Head of caudate nucleus (tissue), 42 donors: ENCODE measurements at regions not wholly inside any gene's neighbourhood (a gene's known extent, or its start where the extent isn't known, plus 50 kb on each side); places are given as distances from the start of the nearest gene placed in this dataset.
"Not testable (repeated sequence)": the region's sequence is repeated elsewhere in the genome, so short reads cannot be mapped to it uniquely, and the experiment has no call there.

Source experiments
- DNase-seq, 42 donors: peaks; one replicate each; pipeline versions ENCODE4 v3.0.0 to v3.0.0-alpha.2; 2020 to 2021; ENCODE audit warnings: mixed read lengths in 7 of 42
- intact Hi-C: fragments of 100-400 bp; cut with DNase I; formaldehyde crosslinking; loops from one replicate; pipeline ENCODE4 v1.15.0; 2022

GRCh38 chr16:64084706-64085105 is 1037.2 kb downstream of the CDH11 start:
- DNase-seq: no peak
- intact Hi-C loops: no loop called here

DNA sequence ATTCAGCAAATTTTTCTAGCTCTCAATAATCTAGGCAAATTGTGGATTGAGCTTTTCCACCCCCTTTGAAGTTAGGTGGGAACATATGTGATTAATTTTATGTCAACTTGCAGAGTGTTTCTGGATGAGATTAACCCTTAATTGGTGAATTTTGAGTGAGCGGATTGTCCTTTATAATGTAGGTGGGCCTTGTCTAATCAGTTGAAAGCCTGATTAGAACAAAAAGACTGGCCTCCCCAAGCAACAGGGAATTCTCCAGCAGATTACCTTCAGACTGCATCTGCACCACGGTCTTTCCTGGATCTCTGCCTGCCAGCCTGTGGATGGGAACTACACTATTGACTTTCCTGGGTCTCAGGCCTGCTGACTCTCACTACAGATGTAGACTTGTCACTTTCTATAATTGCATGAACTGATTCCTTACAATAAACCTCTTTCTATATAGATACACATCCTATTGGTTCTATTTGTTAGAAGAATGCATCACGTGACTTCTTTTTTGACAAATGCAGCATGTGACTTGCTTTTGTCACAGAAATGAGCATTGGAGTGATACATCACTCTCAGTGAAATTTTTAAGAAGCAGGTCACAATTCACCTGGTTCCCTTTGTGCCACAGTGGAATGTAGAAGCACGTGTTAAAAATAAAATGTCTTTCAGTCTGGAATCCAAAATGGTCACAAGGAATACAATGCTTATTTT is 1038.3 kb downstream of the CDH11 start:
- no peak for DNase-seq
- intact Hi-C loops: no loop called here

GRCh38 chr16:64077242-64077641 is 1044.6 kb downstream of the CDH11 start:
- DNase-seq: no peak
- intact Hi-C loops: no loop called here

- no peak for DNase-seq
- intact Hi-C loops: no loop called here
Measured at GRCh38 chr16:64074706-64075105, 1047.2 kb downstream of the CDH11 start.

DNA sequence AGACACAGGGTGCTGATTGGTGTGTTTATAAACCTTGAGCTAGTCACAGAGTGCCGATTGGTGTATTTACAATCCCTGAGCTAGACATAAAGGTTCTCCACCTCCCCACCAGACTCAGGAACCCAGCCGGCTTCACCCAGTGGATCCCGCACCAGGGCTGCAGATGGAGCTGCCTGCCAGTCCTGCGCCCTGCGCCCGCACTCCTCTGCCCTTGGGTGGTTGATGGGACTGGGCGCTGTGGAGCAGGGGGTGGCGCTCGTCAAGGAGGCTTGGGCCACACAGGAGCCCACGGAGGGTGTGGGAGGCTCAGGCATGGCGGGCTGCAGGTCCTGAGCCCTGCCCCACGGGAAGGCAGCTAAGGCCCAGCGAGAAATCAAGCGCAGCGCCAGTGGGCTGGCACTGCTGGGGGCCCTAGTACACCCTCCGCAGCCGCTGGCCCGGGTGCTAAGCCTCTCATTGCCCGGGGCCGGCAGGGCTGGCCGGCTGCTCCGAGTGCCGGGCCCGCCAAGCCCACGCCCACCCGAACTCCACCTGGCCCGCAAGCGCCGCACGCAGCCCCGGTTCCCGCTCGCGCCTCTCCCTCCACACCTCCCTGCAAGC is 1049.6 kb downstream of the CDH11 start:
- intact Hi-C loops, DNase-seq: not testable (repeated sequence)

DNA sequence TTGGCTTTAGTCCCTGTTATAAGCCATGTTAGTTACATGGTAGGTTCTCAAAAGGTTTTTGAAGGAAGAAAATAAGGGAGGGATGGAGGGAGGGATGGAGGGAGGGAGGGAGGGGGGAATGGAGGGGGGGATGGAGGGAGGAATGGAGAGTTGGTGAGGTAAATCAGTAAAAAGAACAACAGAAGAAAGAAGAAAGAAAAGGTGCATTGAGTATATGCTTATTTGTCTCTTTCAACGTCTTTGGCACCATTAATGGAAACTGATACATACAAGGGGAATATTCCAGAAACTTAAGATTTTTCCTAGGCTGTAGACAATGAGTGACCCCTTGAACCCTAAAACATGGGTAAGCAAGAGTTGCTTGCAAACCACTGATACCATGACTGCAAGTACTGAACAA is 1056.3 kb downstream of the CDH11 start:
- intact Hi-C loops: no loop called here
- DNase-seq: no peak

- intact Hi-C loops: no loop called here
- no peak for DNase-seq
Measured at GRCh38 chr16:64061621-64062020, 1060.2 kb downstream of the CDH11 start.

- no peak for DNase-seq
- intact Hi-C loops: no loop called here
Measured at GRCh38 chr16:64060631-64061030, 1061.2 kb downstream of the CDH11 start.

DNA sequence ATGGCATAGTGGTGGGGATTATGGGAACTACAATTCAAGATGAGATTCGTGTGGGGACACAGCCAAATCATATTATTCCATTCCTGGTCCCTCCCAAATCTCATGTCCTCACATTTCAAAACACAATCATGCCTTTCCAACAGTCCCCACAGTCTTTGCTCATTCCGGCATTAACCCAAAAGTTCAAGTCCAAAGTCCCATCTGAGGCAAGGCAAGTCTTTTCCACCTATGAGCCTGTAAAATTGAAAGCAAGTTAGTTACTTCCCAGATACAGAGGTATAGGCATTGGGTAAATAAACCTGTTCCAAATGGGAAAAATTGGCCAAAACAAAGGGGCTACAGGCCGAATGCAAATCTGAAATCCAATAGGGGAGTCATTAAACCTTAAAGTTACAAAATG is 1063.2 kb downstream of the CDH11 start:
- intact Hi-C loops: no loop called here
- no peak for DNase-seq

DNA sequence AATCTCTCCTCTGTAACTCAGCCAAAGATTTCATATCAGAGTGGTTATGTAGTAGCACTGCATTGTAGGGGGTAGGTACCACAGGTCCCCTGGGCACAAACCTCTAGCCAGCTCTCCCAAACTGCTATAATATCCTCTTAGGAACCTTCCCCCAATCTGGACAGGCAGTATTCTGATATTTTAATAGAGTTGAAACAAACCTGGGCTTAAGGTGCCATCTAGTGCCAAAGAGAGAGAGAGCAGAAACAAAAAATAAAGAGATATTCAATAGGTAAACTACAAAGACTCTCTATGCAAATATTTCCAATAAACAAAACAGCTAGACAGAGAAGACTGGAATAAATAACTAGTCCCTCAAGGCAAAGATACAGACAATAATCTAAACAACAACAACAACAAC is 1070.0 kb downstream of the CDH11 start:
- intact Hi-C loops: no loop called here
- DNase-seq: no peak

GRCh38 chr16:64047878-64048277 is 1074.0 kb downstream of the CDH11 start:
- intact Hi-C loops: no loop called here

DNA sequence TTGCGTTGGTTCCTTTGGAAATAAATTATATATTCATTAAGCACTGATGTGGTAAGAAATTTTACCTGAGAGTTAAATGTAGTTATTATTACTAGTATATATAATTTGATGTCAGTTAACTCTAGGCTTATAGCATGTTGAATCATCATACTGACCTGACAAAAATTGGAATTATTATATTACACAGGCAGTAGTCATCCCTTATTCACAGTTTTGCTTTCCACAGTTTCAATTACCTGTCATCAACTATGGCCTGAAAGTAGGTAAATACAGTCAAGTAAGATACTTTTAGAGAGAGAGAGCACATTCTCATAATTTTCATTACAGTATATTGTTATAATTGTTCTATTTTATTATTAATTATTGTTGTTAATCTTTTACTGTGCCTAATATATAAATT is 1074.7 kb downstream of the CDH11 start:
- no peak for DNase-seq
- intact Hi-C loops: no loop called here

More at GRCh38 chr16:64047878-64048277, 1074.0 kb downstream of the CDH11 start:
- DNase-seq: no peak

- intact Hi-C loops: no loop called here
- no peak for DNase-seq
Measured at GRCh38 chr16:64035337-64035736, 1086.5 kb downstream of the CDH11 start.

GRCh38 chr16:64019339-64019738 is 1102.5 kb downstream of the CDH11 start:
- intact Hi-C loops: no loop called here

DNA sequence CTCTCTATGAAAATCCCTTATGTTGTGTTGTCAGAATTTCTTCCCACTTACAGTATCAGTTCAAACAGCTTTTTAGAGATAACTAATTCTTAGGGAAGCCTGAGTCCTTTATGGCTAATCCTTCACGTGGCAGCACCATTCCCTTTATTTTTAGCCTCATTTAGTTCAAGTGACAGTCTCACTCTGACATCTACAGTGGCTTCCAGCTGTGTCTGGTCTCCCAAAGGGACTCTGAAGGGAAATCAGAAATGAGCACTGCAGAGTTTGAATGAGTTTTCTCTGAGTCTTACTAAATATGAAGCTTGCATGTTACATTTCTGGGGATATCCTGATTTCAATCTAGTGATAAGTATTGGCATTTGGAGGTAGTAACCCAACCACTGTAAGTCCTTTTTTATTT is 1104.1 kb downstream of the CDH11 start:
- no peak for DNase-seq
- intact Hi-C loops: no loop called here

More at GRCh38 chr16:64019339-64019738, 1102.5 kb downstream of the CDH11 start:
- no peak for DNase-seq

GRCh38 chr16:64013856-64014255 is 1108.0 kb downstream of the CDH11 start:
- no peak for DNase-seq
- intact Hi-C loops: no loop called here

DNA sequence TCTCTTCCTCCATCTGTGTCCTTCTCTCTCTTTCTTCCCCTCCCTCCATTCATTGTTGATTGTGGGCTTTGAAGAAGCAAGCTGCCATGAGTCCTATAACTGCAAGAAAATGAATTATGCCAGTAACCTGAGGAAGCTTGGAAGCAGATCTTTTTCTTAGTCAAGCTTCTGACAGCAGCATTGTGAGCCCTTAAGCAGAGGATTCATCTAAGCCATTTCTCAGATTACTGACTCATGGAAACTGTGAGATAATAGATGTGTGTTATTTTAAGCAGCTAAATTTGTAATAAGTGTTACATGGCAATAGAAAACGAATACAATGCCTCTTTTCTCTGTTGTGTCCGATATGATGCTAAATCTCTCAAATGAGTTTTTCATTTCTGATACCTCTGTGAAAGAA is 1109.7 kb downstream of the CDH11 start:
- no peak for DNase-seq
- intact Hi-C loops: no loop called here

GRCh38 chr16:64011650-64012049 is 1110.2 kb downstream of the CDH11 start:
- no peak for DNase-seq
- intact Hi-C loops: no loop called here

DNA sequence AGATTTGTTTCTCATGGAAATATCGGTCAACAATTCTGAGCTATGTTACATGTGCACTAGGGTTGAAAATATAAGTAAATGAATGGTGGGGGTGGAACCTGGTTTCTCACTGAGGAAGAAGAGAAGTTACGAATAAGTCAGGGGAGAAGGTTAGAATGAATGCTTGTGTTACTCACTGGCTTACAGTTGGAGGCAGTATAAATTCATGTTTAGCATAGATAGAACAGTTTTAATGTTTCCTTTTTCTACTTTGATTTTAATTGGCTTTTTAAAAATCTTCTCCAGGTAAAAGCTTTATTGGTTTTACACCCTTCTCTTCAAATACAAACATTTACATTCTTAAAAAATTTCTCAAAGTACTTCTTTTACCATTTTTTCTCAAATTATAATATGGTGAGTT is 1113.7 kb downstream of the CDH11 start:
- no peak for DNase-seq
- intact Hi-C loops: no loop called here

- no peak for DNase-seq
Measured at GRCh38 chr16:64004116-64004515, 1117.7 kb downstream of the CDH11 start.

GRCh38 chr16:63995025-63995424 is 1126.8 kb downstream of the CDH11 start:
- intact Hi-C loops: no loop called here
- no peak for DNase-seq

More at GRCh38 chr16:64004116-64004515, 1117.7 kb downstream of the CDH11 start:
- intact Hi-C loops: no loop called here
